HL-60 (cell line): ENCODE measurements at regions not wholly inside any gene's neighbourhood (a gene's known extent, or its start where the extent isn't known, plus 50 kb on each side); places are given as distances from the start of the nearest gene placed in this dataset.

Experiments
- DNase-seq, 2 experiments: peaks; one replicate each; pipeline ENCODE4 v3.0.0-alpha.2; 2010 to 2020; ENCODE audit warnings: low read depth in 1 of 2, low spot score in 1 of 2
- H3K27ac ChIP-seq: fragments of 250-450 bp; sonication (Bioruptor Pico); replicated peaks from 2 replicates; pipeline ENCODE4 v1.5.1; 2020; ENCODE audit warnings: mild to moderate bottlenecking, moderate library complexity
- H3K27me3 ChIP-seq: fragments of 250-450 bp; sonication (Bioruptor Pico); 2 replicates; pipeline ENCODE4 v1.5.1; 2021; ENCODE audit warnings: mild to moderate bottlenecking, moderate library complexity; ENCODE audit not compliant: insufficient read depth, poor library complexity, severe bottlenecking
- H3K4me3 ChIP-seq: replicated peaks from 2 replicates; pipeline ENCODE4 v1.5.1; 2011; ENCODE audit warnings: mild to moderate bottlenecking, control low read depth, low read length; ENCODE audit not compliant: insufficient read depth
- GABPA ChIP-seq: IDR thresholded peaks from 2 replicates; pipeline ENCODE4 v1.6.1; 2012; ENCODE audit warnings: low read depth
- POLR2AphosphoS5 ChIP-seq: IDR thresholded peaks from 2 replicates; pipeline ENCODE4 v1.6.1; 2012; ENCODE audit warnings: low read depth
- SPI1 ChIP-seq: IDR thresholded peaks from 2 replicates; pipeline ENCODE4 v1.6.1; 2012; ENCODE audit warnings: low read depth, mild to moderate bottlenecking, borderline replicate concordance
- TF ChIP-seq, protein P1 (sequence below): IDR thresholded peaks from one replicate; pipeline ENCODE4 v1.5.1; 2011; ENCODE audit warnings: low read length, control low read depth, inconsistent platforms; ENCODE audit not compliant: insufficient read depth
- TF ChIP-seq, protein P2 (sequence below): IDR thresholded peaks from 2 replicates; pipeline ENCODE4 v1.6.1; 2012; ENCODE audit warnings: low read depth; ENCODE audit not compliant: insufficient replicate concordance

DNA sequence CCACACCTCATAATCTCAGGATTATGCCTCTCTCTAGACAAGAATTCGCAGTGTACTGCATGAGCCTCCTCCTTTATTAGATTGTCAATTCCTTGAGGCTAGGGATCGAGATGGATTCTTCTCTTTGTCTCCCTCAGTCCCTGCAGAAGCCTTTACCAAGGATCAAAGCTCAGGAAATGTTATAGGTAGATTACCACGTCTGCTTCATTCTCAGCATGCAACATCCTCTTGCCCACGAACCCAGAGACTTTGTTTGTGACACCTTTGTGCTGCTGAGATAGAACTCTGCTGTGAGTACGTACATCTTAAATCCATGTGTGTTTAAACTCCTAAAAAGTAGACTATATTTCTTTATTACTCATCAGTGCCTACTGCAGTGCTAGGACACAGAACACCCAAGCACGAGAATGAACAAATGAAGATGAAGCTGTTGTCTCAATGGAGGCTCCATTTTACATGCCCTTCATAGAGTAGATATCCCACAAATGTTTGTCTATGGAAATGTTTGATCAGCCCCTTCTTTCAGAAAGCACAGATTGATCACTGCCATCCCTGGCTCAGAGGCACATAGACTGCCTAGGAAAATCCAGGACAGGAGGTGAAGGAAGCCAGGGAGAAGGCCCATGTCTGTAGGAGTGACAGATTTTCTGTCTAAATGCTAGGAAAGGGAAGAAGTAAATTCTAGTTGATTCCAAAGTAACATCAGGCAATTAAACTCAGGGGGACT lies 98.8 kb upstream of the KLHL29 start:
- H3K27me3 ChIP-seq = no peaks in the 10 kb centered on the region
- H3K4me3 ChIP-seq = no peak overlapping the region
- no peak for DNase-seq
- no peak for TF ChIP-seq POLR2AphosphoS5
- TF ChIP-seq, protein P1, sequence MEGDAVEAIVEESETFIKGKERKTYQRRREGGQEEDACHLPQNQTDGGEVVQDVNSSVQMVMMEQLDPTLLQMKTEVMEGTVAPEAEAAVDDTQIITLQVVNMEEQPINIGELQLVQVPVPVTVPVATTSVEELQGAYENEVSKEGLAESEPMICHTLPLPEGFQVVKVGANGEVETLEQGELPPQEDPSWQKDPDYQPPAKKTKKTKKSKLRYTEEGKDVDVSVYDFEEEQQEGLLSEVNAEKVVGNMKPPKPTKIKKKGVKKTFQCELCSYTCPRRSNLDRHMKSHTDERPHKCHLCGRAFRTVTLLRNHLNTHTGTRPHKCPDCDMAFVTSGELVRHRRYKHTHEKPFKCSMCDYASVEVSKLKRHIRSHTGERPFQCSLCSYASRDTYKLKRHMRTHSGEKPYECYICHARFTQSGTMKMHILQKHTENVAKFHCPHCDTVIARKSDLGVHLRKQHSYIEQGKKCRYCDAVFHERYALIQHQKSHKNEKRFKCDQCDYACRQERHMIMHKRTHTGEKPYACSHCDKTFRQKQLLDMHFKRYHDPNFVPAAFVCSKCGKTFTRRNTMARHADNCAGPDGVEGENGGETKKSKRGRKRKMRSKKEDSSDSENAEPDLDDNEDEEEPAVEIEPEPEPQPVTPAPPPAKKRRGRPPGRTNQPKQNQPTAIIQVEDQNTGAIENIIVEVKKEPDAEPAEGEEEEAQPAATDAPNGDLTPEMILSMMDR = no peak
- TF ChIP-seq GABPA = no peak
- TF ChIP-seq SPI1 = no peak
- TF ChIP-seq, protein P2, sequence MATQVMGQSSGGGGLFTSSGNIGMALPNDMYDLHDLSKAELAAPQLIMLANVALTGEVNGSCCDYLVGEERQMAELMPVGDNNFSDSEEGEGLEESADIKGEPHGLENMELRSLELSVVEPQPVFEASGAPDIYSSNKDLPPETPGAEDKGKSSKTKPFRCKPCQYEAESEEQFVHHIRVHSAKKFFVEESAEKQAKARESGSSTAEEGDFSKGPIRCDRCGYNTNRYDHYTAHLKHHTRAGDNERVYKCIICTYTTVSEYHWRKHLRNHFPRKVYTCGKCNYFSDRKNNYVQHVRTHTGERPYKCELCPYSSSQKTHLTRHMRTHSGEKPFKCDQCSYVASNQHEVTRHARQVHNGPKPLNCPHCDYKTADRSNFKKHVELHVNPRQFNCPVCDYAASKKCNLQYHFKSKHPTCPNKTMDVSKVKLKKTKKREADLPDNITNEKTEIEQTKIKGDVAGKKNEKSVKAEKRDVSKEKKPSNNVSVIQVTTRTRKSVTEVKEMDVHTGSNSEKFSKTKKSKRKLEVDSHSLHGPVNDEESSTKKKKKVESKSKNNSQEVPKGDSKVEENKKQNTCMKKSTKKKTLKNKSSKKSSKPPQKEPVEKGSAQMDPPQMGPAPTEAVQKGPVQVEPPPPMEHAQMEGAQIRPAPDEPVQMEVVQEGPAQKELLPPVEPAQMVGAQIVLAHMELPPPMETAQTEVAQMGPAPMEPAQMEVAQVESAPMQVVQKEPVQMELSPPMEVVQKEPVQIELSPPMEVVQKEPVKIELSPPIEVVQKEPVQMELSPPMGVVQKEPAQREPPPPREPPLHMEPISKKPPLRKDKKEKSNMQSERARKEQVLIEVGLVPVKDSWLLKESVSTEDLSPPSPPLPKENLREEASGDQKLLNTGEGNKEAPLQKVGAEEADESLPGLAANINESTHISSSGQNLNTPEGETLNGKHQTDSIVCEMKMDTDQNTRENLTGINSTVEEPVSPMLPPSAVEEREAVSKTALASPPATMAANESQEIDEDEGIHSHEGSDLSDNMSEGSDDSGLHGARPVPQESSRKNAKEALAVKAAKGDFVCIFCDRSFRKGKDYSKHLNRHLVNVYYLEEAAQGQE = no peak
- no peak overlapping the region for H3K27ac ChIP-seq

DNA sequence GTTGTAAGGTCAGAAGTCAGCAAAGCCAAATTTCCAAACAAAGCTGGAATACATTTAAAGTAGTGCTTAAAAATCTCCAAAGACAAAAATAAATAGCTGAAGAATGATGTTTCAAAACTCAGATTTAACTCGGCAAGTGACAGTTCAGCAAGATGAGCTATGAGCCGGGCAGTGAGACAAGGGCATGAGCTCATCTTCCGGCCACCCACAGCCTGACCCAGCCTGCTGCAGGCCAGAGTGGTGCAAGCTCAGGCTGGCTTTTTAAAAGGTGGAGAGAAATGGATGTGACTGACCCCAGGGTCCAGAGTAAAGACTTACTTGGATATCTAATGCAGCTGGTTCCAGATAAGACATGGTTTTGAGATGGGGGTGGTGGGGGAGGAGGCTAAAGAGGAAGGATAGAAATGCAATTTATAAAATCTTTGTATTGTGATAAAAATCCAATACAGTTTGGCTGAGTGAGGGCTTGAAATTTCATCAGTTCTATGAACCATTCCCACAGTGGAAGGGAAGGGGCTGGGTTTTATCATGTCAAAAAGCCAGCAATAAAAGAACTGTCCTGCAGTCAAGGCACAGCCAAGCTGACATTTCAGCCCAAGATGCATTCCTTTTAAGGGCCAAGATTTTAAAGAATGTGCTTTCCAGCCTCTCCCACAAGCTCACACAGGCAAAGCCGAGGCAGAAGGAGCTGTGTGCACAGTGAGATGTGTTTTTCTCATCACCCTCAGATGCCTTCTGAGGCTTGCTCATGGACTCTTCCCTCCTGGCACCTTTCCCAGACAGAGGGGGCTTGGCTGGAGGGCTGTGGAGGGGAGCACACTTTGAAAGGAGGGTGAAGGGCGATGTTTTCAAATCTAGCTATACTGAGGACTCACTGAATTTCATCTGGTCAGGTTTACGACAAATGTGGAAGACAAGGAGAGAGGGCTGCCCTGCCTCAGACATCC lies 97.9 kb upstream of the KLHL29 start:
- TF ChIP-seq, protein P2 = no peak
- TF ChIP-seq, protein P1 = no peak
- TF ChIP-seq POLR2AphosphoS5 (no peak), GABPA (no peak), SPI1 (no peak)
- H3K27me3 ChIP-seq = no peaks in the 10 kb centered on the region
- H3K4me3 ChIP-seq = no peak overlapping the region
- DNase-seq = no peak
- no peak overlapping the region for H3K27ac ChIP-seq

DNA sequence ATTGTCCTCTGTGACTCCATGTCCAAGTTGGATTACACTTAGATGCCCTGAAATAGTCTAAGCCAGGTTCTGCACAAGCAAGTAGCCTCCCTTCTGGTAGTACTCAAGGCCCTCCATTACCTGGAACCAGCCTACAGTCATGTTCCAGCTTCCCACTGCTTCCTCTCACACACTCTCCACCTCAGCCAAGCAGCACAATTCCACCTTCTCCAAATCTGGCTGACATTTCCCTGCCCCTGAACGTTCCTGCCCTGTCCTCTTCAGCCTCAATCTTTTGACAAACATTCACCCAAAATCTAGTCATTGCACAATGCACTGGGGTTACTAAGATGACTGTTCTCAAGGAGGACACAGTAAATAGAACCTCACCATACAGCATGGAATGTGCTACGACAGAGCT lies 95.3 kb upstream of the KLHL29 start:
- H3K4me3 ChIP-seq = no peak overlapping the region
- TF ChIP-seq, protein P1 = no peak
- no peak for TF ChIP-seq POLR2AphosphoS5
- no peak for DNase-seq

More for the DNA sequence above, 95.3 kb upstream of the KLHL29 start:
- Histone ChIP-seq H3K27ac (no peak overlapping the region), H3K27me3 (no peaks in the 10 kb centered on the region)
